ENCODE measurements at regions not wholly inside any gene's neighbourhood (a gene's known extent, or its start where the extent isn't known, plus 50 kb on each side); places are given as distances from the start of the nearest gene placed in this dataset.

DNA sequence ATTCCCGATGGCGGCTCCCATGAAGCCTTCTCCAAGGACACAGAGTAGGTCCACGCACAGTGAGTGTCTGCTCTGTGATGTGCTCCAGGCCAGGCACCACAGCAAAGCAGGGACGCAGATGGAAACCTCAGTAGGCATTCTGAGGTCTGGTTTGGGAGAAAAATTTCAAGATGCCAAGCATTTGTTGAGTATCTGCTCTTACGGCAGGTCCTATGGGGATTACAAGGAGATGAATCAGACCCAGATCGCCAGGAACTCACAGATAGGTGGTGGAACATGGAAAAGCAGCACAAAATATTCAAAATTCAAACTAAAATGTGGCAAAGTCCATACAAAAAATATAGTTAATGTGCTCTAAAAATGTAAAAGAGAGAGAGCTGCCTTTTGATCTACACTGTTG is 684.9 kb upstream of the TMEM132C start:
- TF ChIP-seq, protein P1, sequence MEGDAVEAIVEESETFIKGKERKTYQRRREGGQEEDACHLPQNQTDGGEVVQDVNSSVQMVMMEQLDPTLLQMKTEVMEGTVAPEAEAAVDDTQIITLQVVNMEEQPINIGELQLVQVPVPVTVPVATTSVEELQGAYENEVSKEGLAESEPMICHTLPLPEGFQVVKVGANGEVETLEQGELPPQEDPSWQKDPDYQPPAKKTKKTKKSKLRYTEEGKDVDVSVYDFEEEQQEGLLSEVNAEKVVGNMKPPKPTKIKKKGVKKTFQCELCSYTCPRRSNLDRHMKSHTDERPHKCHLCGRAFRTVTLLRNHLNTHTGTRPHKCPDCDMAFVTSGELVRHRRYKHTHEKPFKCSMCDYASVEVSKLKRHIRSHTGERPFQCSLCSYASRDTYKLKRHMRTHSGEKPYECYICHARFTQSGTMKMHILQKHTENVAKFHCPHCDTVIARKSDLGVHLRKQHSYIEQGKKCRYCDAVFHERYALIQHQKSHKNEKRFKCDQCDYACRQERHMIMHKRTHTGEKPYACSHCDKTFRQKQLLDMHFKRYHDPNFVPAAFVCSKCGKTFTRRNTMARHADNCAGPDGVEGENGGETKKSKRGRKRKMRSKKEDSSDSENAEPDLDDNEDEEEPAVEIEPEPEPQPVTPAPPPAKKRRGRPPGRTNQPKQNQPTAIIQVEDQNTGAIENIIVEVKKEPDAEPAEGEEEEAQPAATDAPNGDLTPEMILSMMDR (IDR thresholded peaks at IDR 0.05) = no peak
- TF ChIP-seq POLR2A (IDR thresholded peaks at IDR 0.05; ENCODE audit: low read depth) (no peak), POLR2AphosphoS5 (IDR thresholded peaks at IDR 0.05) (no peak), EP300 (IDR thresholded peaks at IDR 0.05) (no peak)
